NOMO-1 (cell line): ENCODE measurements at regions not wholly inside any gene's neighbourhood (a gene's known extent, or its start where the extent isn't known, plus 50 kb on each side); places are given as distances from the start of the nearest gene placed in this dataset.
"Not testable (repeated sequence)": the region's sequence is repeated elsewhere in the genome, so short reads cannot be mapped to it uniquely, and the experiment has no call there.

ENCODE experiments used
- DNase-seq, 2 experiments: peaks; one replicate each; lab custom pipeline; 2025; ENCODE audit not compliant: unreplicated experiment in 2 of 2; lab: John Stamatoyannopoulos, UW

GRCh38 chr13:90908792-90909191, 438.7 kb upstream of the MIR17HG start:
- no peak for DNase-seq

DNA sequence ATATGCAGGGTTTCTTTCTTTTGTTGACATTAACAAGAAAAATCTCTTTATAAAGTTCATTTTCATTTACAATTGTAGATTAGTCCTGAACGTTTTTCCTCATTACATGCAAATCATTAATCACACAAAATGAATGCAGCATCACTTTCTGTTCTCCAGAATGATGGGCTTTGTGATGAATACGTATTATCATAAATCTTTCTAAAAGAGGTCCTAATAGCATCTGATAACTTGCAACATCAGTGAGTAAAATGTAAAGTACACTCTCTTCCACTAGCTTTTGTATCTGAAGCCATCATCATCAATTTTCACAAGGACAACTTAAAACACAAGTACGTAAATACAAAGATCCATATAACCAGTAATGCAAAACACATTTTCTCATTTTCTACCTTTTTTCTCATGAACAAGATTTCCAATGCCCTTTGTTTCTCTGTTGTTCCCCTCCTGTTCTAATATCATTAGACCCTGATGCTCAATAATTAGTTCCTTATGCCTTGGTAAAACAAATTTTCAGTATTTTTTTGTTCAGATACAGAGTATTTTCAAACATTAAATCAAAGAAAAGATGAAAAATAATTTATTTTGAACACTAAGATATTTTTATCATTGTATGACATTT, 437.4 kb upstream of the MIR17HG start:
- DNase-seq = no peak

GRCh38 chr13:90912247-90912646, 435.2 kb upstream of the MIR17HG start:
- DNase-seq = no peak

DNA sequence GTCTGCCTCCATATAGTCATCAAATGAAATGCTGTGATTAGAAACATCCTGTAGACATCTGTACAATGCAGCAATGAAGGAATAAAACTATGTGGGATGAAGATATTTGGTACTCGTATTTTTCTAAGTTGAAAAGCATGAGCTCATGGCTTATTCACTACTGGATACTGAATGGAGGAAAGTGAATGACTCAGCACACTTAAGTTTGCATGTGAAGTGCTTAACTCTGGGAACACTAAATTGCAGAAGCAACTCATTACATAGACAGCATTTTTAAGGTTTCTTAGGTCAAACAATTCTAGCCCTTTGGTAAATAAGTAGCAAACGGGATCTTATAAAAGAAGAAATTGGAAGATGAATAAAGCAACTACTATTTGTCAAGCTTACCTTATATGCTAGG, 429.0 kb upstream of the MIR17HG start:
- DNase-seq = peak in 1 of 2 experiments; percentile 9

GRCh38 chr13:90919153-90919552, 428.3 kb upstream of the MIR17HG start:
- no peak for DNase-seq

DNA sequence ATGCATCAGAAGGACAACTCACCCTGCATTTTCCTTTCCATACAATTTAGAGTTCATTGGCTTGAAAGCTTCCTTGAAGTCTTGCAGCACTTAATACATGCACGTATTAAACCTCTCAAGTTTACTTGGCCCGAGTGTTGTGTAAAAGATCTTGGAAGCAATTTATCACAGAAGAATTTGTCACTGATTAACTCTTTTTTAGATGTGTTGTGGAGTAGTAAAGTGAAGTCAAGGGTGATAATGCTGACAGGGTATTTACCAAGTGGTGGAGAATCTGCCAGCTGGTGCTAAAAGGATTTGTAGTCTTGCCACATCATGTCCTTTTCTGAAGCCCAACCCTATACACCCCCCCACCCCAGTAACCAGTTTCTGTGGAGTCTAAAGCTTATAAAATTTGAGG, 421.0 kb upstream of the MIR17HG start:
- no peak for DNase-seq

GRCh38 chr13:90928109-90928508, 419.4 kb upstream of the MIR17HG start:
- DNase-seq = no peak

DNA sequence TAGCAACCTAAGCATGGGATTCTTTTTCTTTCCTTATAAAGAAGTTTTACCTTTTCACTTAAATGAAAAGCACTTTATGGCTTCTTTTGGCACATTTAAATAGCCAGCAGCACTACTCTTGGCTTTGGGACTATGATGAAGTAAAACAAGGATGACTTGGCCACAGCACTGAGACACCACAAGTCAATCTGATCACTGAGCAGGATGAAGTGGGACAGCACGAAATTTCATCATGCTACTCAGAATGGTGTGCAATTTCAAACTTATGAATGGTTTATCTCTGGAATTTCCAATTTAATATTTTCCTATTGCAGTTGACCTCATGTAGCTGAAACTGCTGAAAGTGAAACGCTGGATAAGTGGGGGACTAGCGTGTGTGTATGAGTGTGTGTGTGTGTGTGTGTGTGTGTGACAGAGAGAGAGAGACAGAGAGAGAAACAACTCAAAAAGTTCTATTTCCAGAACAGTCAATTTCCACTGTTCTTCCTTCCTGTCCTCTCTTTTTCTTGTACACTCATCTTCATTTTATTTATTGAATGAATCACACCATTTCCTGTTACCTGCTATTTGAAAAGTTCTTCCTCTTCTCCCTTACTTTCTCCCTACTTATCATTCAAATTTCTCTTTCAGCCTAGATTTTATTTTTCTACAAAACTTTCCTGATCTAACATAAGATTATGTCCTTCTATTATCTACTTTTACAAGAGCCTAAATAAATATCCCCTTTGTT, 414.2 kb upstream of the MIR17HG start:
- no peak for DNase-seq

DNA sequence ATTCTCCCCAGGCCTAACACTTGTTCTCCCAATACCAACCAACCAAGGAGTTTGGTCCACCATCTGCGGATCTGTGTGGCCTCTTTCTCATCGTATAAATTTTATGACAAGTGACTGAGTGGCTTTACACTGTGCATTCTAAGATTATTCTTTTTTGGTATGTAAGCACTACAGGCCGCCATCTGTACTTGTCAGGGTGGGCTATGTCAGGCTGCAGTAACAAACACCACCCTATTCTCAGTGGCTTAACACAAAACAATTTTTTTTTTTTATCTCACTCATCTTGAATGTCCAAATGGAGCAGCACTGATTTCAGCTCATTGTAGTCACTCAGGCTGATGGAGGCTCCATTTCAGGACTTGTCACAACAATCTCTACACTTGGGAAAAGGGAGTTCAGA, 412.7 kb upstream of the MIR17HG start:
- DNase-seq = no peak

DNA sequence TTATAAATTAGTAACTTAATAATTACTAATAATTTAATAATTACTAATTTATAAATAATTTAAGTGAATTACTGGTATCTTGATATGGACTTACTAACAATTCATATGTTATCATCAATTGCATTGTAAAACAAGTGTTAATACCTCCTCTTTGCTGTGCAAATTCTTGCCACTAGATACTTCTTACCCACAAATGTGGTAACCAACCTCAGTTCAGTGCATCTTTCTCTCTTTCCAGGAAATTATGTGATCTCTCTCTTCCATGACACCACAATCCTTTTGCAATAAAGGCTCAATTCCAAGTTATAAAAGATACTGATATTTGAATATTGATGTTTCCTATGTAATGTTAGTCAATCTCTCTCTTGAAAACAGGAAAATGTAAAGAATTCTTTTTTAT, 408.6 kb upstream of the MIR17HG start:
- DNase-seq = no peak

GRCh38 chr13:90943946-90944345, 403.5 kb upstream of the MIR17HG start:
- no peak for DNase-seq

DNA sequence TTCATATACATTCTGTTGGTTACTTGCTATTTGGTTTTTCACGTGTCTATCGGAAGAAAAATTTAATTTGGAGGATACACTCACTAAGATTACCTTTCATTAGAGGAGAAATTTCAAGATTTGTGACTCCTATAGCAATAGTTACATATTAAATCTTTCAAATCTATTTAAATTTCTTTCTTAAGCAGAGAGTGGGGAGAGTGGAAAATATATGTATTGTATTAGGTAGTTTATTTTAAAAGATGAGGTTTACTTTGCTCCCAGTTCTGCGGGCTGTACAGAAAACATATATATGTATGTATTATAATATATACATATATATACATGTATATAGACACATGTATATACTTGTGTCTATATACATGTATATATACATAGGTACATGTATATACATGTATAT, 402.3 kb upstream of the MIR17HG start:
- not testable (repeated sequence) for DNase-seq

- DNase-seq = not testable (repeated sequence)
Observed at GRCh38 chr13:90946125-90946524, 401.4 kb upstream of the MIR17HG start.

- DNase-seq = no peak
Observed at GRCh38 chr13:90947976-90948375, 399.5 kb upstream of the MIR17HG start.

GRCh38 chr13:90950160-90950559, 397.3 kb upstream of the MIR17HG start:
- no peak for DNase-seq

DNA sequence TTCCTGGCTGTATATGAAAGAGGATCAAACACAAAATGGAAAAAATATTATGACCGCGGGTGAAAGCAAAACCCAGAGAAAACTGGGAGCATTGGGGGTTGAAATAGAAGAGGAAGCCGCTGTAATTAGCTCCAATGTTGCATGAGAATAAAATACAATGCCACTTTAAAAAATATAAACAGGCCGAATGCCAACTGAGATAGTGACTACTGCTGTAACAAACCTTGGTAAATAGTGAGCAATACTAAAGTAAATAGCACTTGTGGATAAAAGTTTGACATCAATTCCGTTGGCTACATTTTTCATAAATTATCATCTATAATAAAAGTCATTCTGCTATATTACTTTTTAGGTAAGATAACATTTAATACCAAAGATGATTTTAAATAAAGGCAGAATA, 395.8 kb upstream of the MIR17HG start:
- no peak for DNase-seq

GRCh38 chr13:90952326-90952725, 395.2 kb upstream of the MIR17HG start:
- DNase-seq = no peak

- DNase-seq = no peak
Observed at GRCh38 chr13:90954605-90955195, 392.8 kb upstream of the MIR17HG start.

DNA sequence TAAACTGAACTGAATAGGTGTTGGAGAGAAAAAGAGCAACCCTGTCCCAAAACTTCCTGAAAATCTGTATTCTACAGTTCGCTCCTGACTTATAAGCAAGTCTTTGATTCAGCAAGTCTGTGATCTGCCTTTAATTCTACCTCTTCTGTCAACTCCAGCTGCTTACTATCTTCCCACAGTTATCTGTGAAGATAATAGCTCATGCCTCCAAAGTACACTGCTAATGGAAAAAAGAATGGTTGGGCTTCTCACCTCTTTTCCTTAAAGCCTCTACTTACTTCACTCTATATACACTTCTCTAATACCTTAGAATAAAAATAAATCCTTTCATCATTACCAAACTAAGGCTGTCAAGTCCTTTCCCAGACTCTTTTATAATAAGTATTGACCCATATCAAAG, 391.5 kb upstream of the MIR17HG start:
- DNase-seq = no peak

- no peak for DNase-seq
Observed at GRCh38 chr13:90958866-90959265, 388.6 kb upstream of the MIR17HG start.

DNA sequence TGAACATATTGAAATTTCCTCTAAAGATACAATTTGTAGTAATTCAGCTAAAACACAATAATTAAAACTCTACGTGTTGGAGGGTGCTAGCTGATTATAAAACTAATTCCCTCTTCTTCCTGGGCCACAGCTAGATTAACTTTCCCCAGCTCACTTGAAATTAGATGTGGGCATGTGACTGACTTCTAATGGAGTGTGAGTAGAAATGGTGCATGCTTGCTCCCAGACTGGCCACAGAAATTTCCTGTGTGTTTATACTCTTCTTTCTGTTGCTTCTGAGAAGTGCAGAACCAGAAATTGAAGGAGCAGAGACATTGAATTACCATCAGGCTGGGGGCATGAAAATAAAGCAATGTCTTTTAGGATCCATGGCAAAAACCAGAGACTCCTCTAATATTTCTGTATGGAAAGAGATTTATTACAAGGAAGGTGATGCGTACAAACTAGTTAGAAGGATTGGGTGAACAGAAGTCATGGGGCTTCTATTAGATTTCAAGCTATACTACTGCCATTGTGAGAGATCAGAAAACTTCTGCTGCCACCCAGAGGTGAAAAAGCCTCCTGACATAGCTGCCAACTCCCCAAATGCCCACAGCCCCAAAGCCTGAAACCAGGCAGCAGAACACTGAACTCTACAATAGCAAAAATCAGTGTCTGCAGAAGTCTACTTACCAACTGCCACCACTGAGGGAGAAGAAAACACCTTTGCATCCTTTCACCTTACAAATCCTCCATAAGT, 379.2 kb upstream of the MIR17HG start:
- no peak for DNase-seq
